Keratinocyte (primary cell): ENCODE measurements at regions not wholly inside any gene's neighbourhood (a gene's known extent, or its start where the extent isn't known, plus 50 kb on each side); places are given as distances from the start of the nearest gene placed in this dataset.

ENCODE experiments used
- DNase-seq: peaks from one replicate; pipeline ENCODE4 v3.0.0-alpha.2; 2011; ENCODE audit warnings: low read depth, missing footprints, low spot score
- FAIRE-seq: peaks from 2 replicates; lab custom pipeline; 2011; peaks lifted over from hg19 to GRCh38; lab: Jason Lieb, UNC
- H2AFZ ChIP-seq: 2 replicates; pipeline ENCODE4 v1.6.0; 2012; ENCODE audit warnings: low read length, control low read depth, inconsistent platforms; ENCODE audit not compliant: control insufficient read depth
- H3K27ac ChIP-seq: 2 replicates; pipeline ENCODE4 v1.5.1; 2011; ENCODE audit warnings: low read length; ENCODE audit not compliant: control insufficient read depth, insufficient read depth
- H3K27me3 ChIP-seq: 3 replicates; pipeline ENCODE4 v1.6.0; 2011; ENCODE audit warnings: low read length; ENCODE audit not compliant: control insufficient read depth, insufficient read depth; ENCODE audit errors: extremely low read depth
- H3K36me3 ChIP-seq, 2 experiments: 2 replicates in 1 of 2; 3 replicates in 1 of 2; pipeline ENCODE4 v1.5.1; 2011; ENCODE audit warnings: low read length in 2 of 2, mild to moderate bottlenecking in 1 of 2; ENCODE audit not compliant: control insufficient read depth in 2 of 2, insufficient read depth in 2 of 2; ENCODE audit errors: extremely low read depth in 1 of 2
- H3K4me1 ChIP-seq: 3 replicates; pipeline ENCODE4 v1.5.1; 2011; ENCODE audit warnings: low read length; ENCODE audit not compliant: control insufficient read depth, insufficient read depth; ENCODE audit errors: extremely low read depth
- H3K4me2 ChIP-seq: 3 replicates; pipeline ENCODE4 v1.6.0; 2011; ENCODE audit warnings: low read depth, low read length; ENCODE audit not compliant: control insufficient read depth, insufficient read depth; ENCODE audit errors: extremely low read depth
- H3K4me3 ChIP-seq, 3 experiments: fragments of 200-600 bp in 1 of 3; sonication (generic) in 1 of 3; 2 replicates in 2 of 3; 3 replicates in 1 of 3; pipeline ENCODE4 v1.5.1; 2011 to 2016; ENCODE audit warnings: low read length in 3 of 3, mild to moderate bottlenecking in 3 of 3, control low read depth in 2 of 3, inconsistent platforms in 1 of 3, low read depth in 1 of 3, mixed read lengths in 1 of 3, mixed run types in 1 of 3, moderate library complexity in 1 of 3; ENCODE audit not compliant: control insufficient read depth in 2 of 3, insufficient read depth in 2 of 3; ENCODE audit errors: extremely low read depth in 1 of 3
- H3K79me2 ChIP-seq: 2 replicates; pipeline ENCODE4 v1.6.0; 2012; ENCODE audit warnings: low read length; ENCODE audit not compliant: control insufficient read depth, insufficient read depth
- H3K9ac ChIP-seq: 3 replicates; pipeline ENCODE4 v1.6.0; 2011; ENCODE audit warnings: low read length; ENCODE audit not compliant: control insufficient read depth, insufficient read depth; ENCODE audit errors: extremely low read depth
- H3K9me1 ChIP-seq: 3 replicates; pipeline ENCODE4 v1.6.0; 2011; ENCODE audit warnings: low read length; ENCODE audit not compliant: control insufficient read depth, insufficient read depth; ENCODE audit errors: extremely low read depth
- H3K9me3 ChIP-seq: 2 replicates; pipeline ENCODE4 v1.5.1; 2012; ENCODE audit warnings: low read depth, low read length; ENCODE audit not compliant: control insufficient read depth
- H4K20me1 ChIP-seq: 3 replicates; pipeline ENCODE4 v1.6.0; 2011; ENCODE audit warnings: low read length; ENCODE audit not compliant: control insufficient read depth, insufficient read depth; ENCODE audit errors: extremely low read depth
- EZH2 ChIP-seq: IDR thresholded peaks from one replicate; pipeline ENCODE4 v1.6.1; 2012; ENCODE audit warnings: inconsistent platforms, mild to moderate bottlenecking, low read length, moderate library complexity
- dilution Hi-C: fragments of 300-500 bp; cut with MboI; formaldehyde crosslinking; loops from one replicate; pipeline ENCODE4 v1.7.0; 2020; ENCODE audit warnings: low sequenced_read_pairs; ENCODE audit not compliant: extremely low pct_ligation_motif_present
- TF ChIP-seq, protein P1 (sequence below), 3 experiments: IDR thresholded peaks in 1 of 3; conservative IDR thresholded peaks in 1 of 3; optimal IDR thresholded peaks in 1 of 3; 2 replicates in 2 of 3; 3 replicates in 1 of 3; pipeline versions ENCODE3 to v1.5.1; 2011; ENCODE audit warnings: low read length in 3 of 3, mild to moderate bottlenecking in 3 of 3, moderate library complexity in 2 of 3, control low read depth in 1 of 3, inconsistent platforms in 1 of 3; ENCODE audit not compliant: insufficient read depth in 2 of 3; ENCODE audit errors: extremely low read depth in 1 of 3

DNA sequence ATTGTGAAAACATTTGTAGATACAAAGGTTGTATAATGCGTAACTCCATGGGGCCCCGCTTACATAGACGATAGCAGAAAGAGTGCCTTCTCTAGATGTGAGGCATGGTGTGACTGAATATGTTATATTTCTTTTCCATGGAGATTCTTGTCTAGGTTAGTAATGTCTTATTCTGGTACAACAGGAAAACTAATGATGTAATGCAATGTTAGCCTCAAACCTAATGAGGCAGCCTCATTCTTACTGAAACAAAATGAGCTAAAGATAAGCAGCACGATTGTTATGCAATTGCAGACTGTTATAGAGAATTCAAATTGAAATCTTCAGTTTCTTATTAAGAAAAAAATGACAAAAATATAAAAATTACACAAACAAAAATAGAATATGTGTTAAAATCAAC is 171.1 kb upstream of the ANKRD50 start:
- Histone ChIP-seq H3K4me1 (no peaks in the 10 kb centered on the region), H4K20me1 (no peaks in the 10 kb centered on the region), H3K79me2 (no peaks in the 10 kb centered on the region), H3K4me3 (no peak overlapping the region), H3K27me3 (no peaks in the 10 kb centered on the region), H3K36me3 (no peaks in the 10 kb centered on the region), H3K9ac (no peak overlapping the region), H3K9me3 (no peaks in the 10 kb centered on the region), H3K4me2 (no peak overlapping the region), H3K9me1 (no peaks in the 10 kb centered on the region), H2AFZ (no peak overlapping the region), H3K27ac (no peak overlapping the region)
- DNase-seq (no peak), FAIRE-seq (no peak)
- dilution Hi-C loops: no loop called here
- TF ChIP-seq, protein P1, sequence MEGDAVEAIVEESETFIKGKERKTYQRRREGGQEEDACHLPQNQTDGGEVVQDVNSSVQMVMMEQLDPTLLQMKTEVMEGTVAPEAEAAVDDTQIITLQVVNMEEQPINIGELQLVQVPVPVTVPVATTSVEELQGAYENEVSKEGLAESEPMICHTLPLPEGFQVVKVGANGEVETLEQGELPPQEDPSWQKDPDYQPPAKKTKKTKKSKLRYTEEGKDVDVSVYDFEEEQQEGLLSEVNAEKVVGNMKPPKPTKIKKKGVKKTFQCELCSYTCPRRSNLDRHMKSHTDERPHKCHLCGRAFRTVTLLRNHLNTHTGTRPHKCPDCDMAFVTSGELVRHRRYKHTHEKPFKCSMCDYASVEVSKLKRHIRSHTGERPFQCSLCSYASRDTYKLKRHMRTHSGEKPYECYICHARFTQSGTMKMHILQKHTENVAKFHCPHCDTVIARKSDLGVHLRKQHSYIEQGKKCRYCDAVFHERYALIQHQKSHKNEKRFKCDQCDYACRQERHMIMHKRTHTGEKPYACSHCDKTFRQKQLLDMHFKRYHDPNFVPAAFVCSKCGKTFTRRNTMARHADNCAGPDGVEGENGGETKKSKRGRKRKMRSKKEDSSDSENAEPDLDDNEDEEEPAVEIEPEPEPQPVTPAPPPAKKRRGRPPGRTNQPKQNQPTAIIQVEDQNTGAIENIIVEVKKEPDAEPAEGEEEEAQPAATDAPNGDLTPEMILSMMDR (optimal IDR thresholded peaks at IDR 0.05 in 1 of 3, IDR thresholded peaks at IDR 0.05 in 1 of 3, conservative IDR thresholded peaks at IDR 0.05 in 1 of 3; ENCODE audit: extremely low read depth in 1 of 3, insufficient read depth in 2 of 3, low read length in 3 of 3): no peak
- TF ChIP-seq EZH2: no peak

DNA sequence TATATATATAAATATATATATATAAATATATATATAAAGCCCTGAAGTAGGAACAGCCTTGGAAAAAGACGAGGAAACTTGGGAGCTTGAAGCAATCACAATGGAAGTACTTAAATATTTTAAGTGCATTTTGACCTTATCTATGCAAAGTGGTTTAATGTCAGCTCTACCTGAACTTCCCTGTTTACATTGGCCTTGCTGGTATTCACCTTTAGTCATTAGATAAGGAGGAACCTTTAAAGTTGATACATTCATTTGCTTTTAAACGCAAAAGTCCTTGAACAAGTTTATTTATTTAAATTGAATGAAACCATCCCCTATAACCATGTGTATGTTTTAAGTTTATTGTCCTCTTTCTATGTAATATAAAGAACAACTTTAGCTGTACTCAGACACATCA is 166.7 kb upstream of the ANKRD50 start:
- Histone ChIP-seq H3K27ac (no peak overlapping the region), H3K4me1 (no peaks in the 10 kb centered on the region), H3K36me3 (no peaks in the 10 kb centered on the region), H3K9me3 (peaks cover 4% of the 10 kb centered on the region), H3K79me2 (no peaks in the 10 kb centered on the region), H3K4me2 (no peak overlapping the region), H3K27me3 (no peaks in the 10 kb centered on the region), H4K20me1 (no peaks in the 10 kb centered on the region), H2AFZ (no peak overlapping the region), H3K9ac (no peak overlapping the region), H3K9me1 (no peaks in the 10 kb centered on the region), H3K4me3 (no peak overlapping the region)
- dilution Hi-C loops: no loop called here
- DNase-seq: no peak
- TF ChIP-seq, protein P1 (optimal IDR thresholded peaks at IDR 0.05 in 1 of 3, IDR thresholded peaks at IDR 0.05 in 1 of 3, conservative IDR thresholded peaks at IDR 0.05 in 1 of 3; ENCODE audit: extremely low read depth in 1 of 3, insufficient read depth in 2 of 3, low read length in 3 of 3): no peak
- no peak for TF ChIP-seq EZH2
- FAIRE-seq: no peak
